H1 (cell line): ENCODE measurements at regions not wholly inside any gene's neighbourhood (a gene's known extent, or its start where the extent isn't known, plus 50 kb on each side); places are given as distances from the start of the nearest gene placed in this dataset.

Experiments used
- CEBPB ChIP-seq: IDR thresholded peaks from 2 replicates; pipeline ENCODE4 v1.6.1; 2012; ENCODE audit warnings: low read depth, low read length
- TF ChIP-seq, protein P1 (sequence below): IDR thresholded peaks from 2 replicates; pipeline ENCODE4 v1.6.1; 2012; ENCODE audit warnings: inconsistent platforms

DNA sequence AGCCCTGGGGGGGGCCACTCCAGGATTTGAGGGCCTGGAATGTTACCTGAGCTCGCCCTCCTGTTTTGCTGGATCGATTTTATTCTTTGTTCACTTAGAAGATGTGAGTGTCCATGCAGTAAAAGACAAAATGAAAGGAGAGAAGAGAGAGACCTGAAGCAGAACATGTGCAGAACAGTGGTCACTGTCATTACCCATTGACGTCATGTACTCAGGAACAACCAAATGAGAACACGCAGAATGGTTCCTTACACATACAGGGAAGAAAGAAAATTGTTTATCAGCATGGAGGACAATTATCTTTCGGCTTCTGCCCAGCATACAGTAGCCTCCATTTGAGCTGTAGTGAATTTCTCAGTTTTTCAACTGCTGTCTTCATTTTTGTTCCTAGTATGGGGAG is 258.1 kb downstream of the FNDC1 start (continued):
- TF ChIP-seq, protein P1, sequence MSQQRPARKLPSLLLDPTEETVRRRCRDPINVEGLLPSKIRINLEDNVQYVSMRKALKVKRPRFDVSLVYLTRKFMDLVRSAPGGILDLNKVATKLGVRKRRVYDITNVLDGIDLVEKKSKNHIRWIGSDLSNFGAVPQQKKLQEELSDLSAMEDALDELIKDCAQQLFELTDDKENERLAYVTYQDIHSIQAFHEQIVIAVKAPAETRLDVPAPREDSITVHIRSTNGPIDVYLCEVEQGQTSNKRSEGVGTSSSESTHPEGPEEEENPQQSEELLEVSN, result no peak
- TF ChIP-seq CEBPB, result no peak
